ENCODE measurements at regions not wholly inside any gene's neighbourhood (a gene's known extent, or its start where the extent isn't known, plus 50 kb on each side); places are given as distances from the start of the nearest gene placed in this dataset.

DNA sequence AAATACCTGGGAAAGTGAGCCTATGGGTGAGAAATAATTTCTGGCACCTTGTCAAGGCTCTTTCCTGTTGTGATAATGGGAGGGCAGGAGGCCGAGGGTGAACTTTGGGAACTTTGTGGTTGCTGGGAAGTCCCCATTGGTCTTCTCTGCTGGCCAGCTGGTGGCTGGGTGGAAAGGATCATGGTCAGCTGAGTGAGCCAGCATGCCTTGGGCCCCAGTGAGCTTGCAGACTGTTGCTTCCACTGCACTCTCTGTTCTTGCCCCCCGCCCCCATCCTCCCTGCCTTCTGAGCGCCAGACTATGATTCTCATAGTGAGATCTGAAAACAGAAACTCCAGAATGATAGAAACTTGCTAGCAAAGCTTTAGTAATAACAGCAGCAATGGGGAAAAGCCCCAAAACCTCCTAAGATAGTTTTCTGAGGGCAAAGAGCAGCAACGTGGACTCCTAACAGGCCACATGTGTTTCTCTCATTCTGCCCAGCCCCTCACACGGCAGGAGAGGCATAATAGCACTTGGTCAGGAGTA lies 139.2 kb upstream of the SMARCA2 start:
- no peak for TF ChIP-seq EP300 (IDR thresholded peaks at IDR 0.05)
- TF ChIP-seq POLR2AphosphoS5 (IDR thresholded peaks at IDR 0.05), result no peak
